Ishikawa (cell line): ENCODE measurements at regions not wholly inside any gene's neighbourhood (a gene's known extent, or its start where the extent isn't known, plus 50 kb on each side); places are given as distances from the start of the nearest gene placed in this dataset.

ENCODE experiments used
- CEBPB ChIP-seq: IDR thresholded peaks from 2 replicates; pipeline ENCODE4 v1.6.1; 2012
- CREB1 ChIP-seq: IDR thresholded peaks from 2 replicates; pipeline ENCODE4 v1.6.1; 2012; ENCODE audit warnings: low read depth
- EGR1 ChIP-seq: IDR thresholded peaks from 2 replicates; pipeline ENCODE4 v1.6.1; 2012
- EP300 ChIP-seq: IDR thresholded peaks from 2 replicates; pipeline ENCODE4 v1.6.1; 2012; ENCODE audit warnings: borderline replicate concordance
- FOXM1 ChIP-seq: IDR thresholded peaks from 2 replicates; pipeline ENCODE4 v1.6.1; 2012; ENCODE audit warnings: low read depth, borderline replicate concordance
- MAX ChIP-seq: IDR thresholded peaks from 2 replicates; pipeline ENCODE4 v1.6.1; 2012
- NFIC ChIP-seq: IDR thresholded peaks from 2 replicates; pipeline ENCODE4 v1.6.1; 2012
- RAD21 ChIP-seq: IDR thresholded peaks from 2 replicates; pipeline ENCODE4 v1.6.1; 2012; ENCODE audit warnings: low read depth
- REST ChIP-seq: IDR thresholded peaks from 2 replicates; pipeline ENCODE4 v1.6.1; 2012; ENCODE audit warnings: low read depth, mild to moderate bottlenecking
- TAF1 ChIP-seq: IDR thresholded peaks from 2 replicates; pipeline ENCODE4 v1.6.1; 2012; ENCODE audit warnings: low read depth, mild to moderate bottlenecking
- TCF12 ChIP-seq: IDR thresholded peaks from 2 replicates; pipeline ENCODE4 v1.6.1; 2012; ENCODE audit warnings: low read depth
- TEAD4 ChIP-seq: IDR thresholded peaks from 2 replicates; pipeline ENCODE4 v1.6.1; 2012
- USF1 ChIP-seq: IDR thresholded peaks from 2 replicates; pipeline ENCODE4 v1.6.1; 2012
- YY1 ChIP-seq: IDR thresholded peaks from 2 replicates; pipeline ENCODE4 v1.6.1; 2012; ENCODE audit warnings: low read depth
- ZBTB7A ChIP-seq: IDR thresholded peaks from 2 replicates; pipeline ENCODE4 v1.6.1; 2012; ENCODE audit warnings: low read depth

- TF ChIP-seq TCF12, result no peak
- TF ChIP-seq REST, result no peak
- no peak for TF ChIP-seq TEAD4
- no peak for TF ChIP-seq USF1
- no peak for TF ChIP-seq ZBTB7A
- no peak for TF ChIP-seq TAF1
These were observed 336.6 kb downstream of the FGFR2 start for GRCh38 chr10:121261665-121262064.

- TF ChIP-seq CEBPB (no peak), USF1 (no peak), FOXM1 (no peak), EP300 (no peak), ZBTB7A (no peak), MAX (no peak), YY1 (no peak), NFIC (no peak), RAD21 (no peak), TAF1 (no peak)
These were observed 335.3 kb downstream of the FGFR2 start for GRCh38 chr10:121262774-121263430.

GRCh38 chr10:121263431-121263783, 334.8 kb downstream of the FGFR2 start:
- TF ChIP-seq TCF12, result no peak
- no peak for TF ChIP-seq CREB1
- no peak for TF ChIP-seq NFIC
- TF ChIP-seq TEAD4, result no peak
- no peak for TF ChIP-seq TAF1
- no peak for TF ChIP-seq ZBTB7A
- TF ChIP-seq YY1, result no peak
- no peak for TF ChIP-seq CEBPB
- no peak for TF ChIP-seq MAX
- TF ChIP-seq REST, result no peak
- no peak for TF ChIP-seq EP300
- TF ChIP-seq FOXM1, result no peak
- TF ChIP-seq EGR1, result no peak

- TF ChIP-seq FOXM1, result no peak
- TF ChIP-seq TCF12, result no peak
- no peak for TF ChIP-seq CREB1
These were observed 332.7 kb downstream of the FGFR2 start for GRCh38 chr10:121265360-121266123.

GRCh38 chr10:121266370-121266769, 331.9 kb downstream of the FGFR2 start:
- TF ChIP-seq EGR1 (no peak), USF1 (no peak), TAF1 (no peak), CEBPB (no peak), FOXM1 (no peak), MAX (no peak), TEAD4 (no peak), REST (no peak), RAD21 (no peak), TCF12 (no peak), CREB1 (no peak), YY1 (no peak), NFIC (no peak), EP300 (no peak), ZBTB7A (no peak)
